T-helper 2 cell treated with Interferon-gamma antibody and Interleukin-4, amounts not matched to agents 5 μg/mL and 100 μg/mL, for 36 hours (primary cell): ENCODE measurements at regions not wholly inside any gene's neighbourhood (a gene's known extent, or its start where the extent isn't known, plus 50 kb on each side); places are given as distances from the start of the nearest gene placed in this dataset.

ENCODE experiments used
- DNase-seq: peaks from one replicate; pipeline ENCODE4 v3.0.0; 2021; ENCODE audit warnings: low spot score
- H3K27ac Mint-ChIP-seq: one replicate; pipeline ENCODE4 v1.8.0; 2021; ENCODE audit warnings: mild to moderate bottlenecking, mixed read lengths
- H3K27me3 Mint-ChIP-seq: one replicate; pipeline ENCODE4 v1.8.0; 2021; ENCODE audit warnings: low read depth, mixed read lengths
- H3K36me3 Mint-ChIP-seq: one replicate; pipeline ENCODE4 v1.8.0; 2021; ENCODE audit warnings: low read depth, mixed read lengths
- H3K4me1 Mint-ChIP-seq: one replicate; pipeline ENCODE4 v1.8.0; 2021; ENCODE audit warnings: low read depth, mixed read lengths
- H3K4me3 Mint-ChIP-seq: one replicate; pipeline ENCODE4 v1.8.0; 2022; ENCODE audit warnings: mild to moderate bottlenecking, moderate library complexity, mixed read lengths
- H3K9me3 Mint-ChIP-seq: one replicate; pipeline ENCODE4 v1.8.0; 2021; ENCODE audit warnings: mixed read lengths

DNA sequence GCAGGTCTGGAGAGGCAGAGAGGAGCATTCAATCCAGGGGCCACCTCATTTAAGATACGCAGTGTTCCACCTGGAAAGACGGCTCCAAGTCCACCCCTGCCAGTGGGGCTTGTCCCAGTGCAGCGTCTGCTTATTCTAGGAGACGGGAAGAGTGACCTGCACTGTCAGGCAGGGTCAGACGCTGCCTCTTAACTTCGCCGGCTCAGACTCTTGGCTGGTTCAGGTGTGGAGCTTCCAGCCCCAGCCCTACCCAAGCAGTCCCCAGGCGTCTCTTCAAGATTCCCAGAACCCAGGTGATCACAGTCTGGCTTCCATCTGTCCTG is 208.5 kb downstream of the TFCP2L1 start:
- H3K4me3 Mint-ChIP-seq, result no peak overlapping the region
- no peak overlapping the region for H3K27ac Mint-ChIP-seq
- no peaks in the 10 kb centered on the region for H3K36me3 Mint-ChIP-seq
- peaks cover 2% of the 10 kb centered on the region for H3K4me1 Mint-ChIP-seq
- DNase-seq, result no peak
- no peaks in the 10 kb centered on the region for H3K9me3 Mint-ChIP-seq
- H3K27me3 Mint-ChIP-seq, result peaks cover 24% of the 10 kb centered on the region

DNA sequence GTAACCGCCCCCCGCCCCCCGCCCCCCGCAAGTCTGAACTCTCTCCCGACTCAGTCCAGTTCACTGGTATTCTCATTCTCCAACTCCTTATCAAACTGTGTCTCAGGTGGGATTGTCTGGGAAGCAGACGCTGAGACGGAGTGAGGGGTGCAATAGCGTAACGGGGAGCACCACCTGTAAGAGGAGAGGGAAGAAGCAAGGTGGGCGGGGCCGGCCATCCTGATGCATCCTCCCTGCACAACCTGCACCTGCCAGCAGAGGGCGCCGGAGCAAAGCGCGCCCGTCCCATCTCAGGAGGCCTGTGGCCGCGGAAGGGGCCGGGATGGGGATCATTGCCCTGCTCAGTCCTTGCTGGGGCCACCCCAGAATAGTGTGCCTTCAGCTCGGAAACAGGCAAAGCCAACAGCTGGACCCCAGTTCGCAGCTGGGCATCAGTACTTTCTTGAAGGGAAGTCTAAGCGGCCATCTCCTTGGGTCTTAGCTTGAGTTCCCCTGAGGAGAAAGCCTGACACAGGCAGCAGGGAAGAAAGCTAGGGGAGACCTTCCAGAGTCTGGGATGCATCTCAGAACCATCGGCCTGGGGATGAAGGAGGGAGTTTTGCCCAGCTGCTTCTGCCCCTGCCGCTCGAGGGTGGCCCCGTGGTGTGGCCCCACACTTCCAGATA is 208.0 kb downstream of the TFCP2L1 start:
- Mint-ChIP-seq H3K4me3 (no peak overlapping the region), H3K27ac (no peak overlapping the region), H3K27me3 (peaks cover 22% of the 10 kb centered on the region), H3K36me3 (no peaks in the 10 kb centered on the region), H3K9me3 (no peaks in the 10 kb centered on the region), H3K4me1 (peaks cover 2% of the 10 kb centered on the region)
- peak; percentile 62 for DNase-seq

DNA sequence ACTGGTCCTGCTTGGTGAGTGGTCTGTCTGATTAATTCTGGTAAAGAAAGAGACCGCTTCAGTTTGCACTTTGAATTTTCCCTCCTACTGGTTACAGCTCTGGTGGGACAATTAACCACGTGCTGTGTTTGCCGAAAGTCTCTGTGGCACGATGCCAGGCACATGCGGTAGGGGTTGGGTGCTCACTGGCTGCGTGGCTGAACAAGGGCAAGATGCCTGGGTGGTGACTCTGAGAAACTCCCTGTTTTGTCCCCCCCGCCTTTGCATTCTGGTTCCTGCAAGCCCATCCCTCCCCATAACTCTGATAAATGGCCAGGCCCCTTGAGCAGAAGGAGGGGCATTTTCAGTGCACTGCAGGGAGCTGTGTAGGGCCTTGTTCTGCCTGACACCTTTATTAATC is 206.1 kb downstream of the TFCP2L1 start:
- Mint-ChIP-seq H3K36me3 (no peaks in the 10 kb centered on the region), H3K9me3 (no peaks in the 10 kb centered on the region), H3K27me3 (peaks cover 24% of the 10 kb centered on the region), H3K4me1 (peaks cover 2% of the 10 kb centered on the region), H3K4me3 (no peak overlapping the region), H3K27ac (no peak overlapping the region)
- no peak for DNase-seq

DNA sequence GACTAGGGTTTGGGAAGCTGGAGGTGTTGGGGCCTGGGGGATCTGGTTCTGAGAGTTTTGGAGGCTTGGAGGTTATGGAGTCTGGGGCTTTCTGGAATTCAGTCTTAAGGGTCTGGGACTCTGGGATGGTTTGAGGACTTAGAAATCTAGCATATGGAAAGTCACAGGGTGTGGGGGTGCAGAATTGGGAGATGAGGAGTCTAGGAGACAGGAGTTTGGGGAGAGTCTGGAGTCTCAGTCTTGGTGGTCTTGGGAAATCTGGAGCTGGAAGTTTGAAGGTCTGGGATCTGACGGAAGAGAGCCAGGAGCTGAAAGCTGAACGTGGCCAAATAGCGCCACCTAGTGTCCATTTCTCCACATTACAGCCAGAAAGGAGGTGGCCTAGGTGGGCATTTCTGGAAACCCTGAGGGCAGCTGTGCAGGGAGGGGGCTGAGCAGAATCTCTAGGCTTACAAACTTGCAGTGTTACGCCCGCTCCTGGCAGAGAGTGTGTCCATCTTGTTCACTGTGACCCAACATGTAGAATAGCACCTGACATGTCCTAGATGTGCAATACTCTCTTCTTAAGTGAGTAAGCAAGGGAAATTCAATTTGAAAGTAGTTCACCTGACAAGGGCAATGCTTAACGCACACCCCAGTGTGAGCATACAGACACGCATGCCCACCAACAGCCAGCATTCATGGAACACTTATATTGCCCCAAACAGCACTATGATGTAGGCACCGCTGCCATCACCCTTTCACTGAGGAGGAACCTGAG is 204.8 kb downstream of the TFCP2L1 start:
- peaks cover 2% of the 10 kb centered on the region for H3K4me1 Mint-ChIP-seq
- no peak overlapping the region for H3K27ac Mint-ChIP-seq
- no peaks in the 10 kb centered on the region for H3K36me3 Mint-ChIP-seq
- H3K9me3 Mint-ChIP-seq, result no peaks in the 10 kb centered on the region
- peaks cover 15% of the 10 kb centered on the region for H3K27me3 Mint-ChIP-seq
- H3K4me3 Mint-ChIP-seq, result no peak overlapping the region
- peak; percentile 16 for DNase-seq

DNA sequence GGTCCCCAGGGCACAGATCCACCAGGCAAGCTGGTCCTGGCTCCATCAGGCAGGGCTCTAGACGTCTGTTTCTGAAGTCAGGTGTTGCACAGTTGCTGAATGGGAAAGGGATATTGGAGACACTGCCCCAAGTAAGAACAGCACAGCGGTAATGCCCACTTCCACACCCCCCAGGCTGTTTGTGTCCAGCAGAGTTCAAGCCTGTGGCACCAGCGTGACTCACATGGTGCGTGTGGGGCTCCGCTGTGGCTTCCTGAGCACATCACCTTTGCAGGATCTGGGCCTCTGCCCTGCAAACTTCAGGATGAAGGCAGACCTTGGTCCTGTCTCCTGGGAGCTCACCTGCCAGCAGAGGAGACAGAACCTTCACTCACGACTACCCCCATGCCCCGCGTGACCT is 203.3 kb downstream of the TFCP2L1 start:
- Mint-ChIP-seq H3K9me3 (no peaks in the 10 kb centered on the region), H3K36me3 (no peaks in the 10 kb centered on the region), H3K4me3 (no peak overlapping the region), H3K27ac (no peak overlapping the region), H3K27me3 (peaks cover 5% of the 10 kb centered on the region), H3K4me1 (peaks cover 2% of the 10 kb centered on the region)
- DNase-seq, result no peak

DNA sequence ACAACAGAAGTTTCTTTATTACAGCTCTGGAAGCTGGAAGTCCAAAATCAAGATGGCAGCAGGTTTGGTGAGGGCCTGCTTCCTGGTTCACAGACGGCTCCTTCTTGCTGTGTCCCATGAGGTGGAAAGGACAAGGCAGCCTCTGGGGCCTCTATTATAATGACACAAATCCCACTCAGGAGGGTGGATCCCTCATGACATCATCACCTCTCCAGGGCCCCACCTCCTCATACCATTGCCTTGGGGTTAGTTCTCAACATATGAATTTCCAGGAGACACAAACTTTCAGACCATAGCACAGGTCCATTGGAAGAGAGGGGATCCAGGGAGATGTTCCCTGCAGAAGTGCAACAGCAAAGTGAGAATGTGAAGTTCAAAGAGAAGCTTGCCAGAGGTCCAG is 202.8 kb downstream of the TFCP2L1 start:
- H3K27me3 Mint-ChIP-seq, result peaks cover 3% of the 10 kb centered on the region
- H3K27ac Mint-ChIP-seq, result no peak overlapping the region
- H3K36me3 Mint-ChIP-seq, result no peaks in the 10 kb centered on the region
- no peak for DNase-seq
- no peaks in the 10 kb centered on the region for H3K9me3 Mint-ChIP-seq
- no peak overlapping the region for H3K4me3 Mint-ChIP-seq
- H3K4me1 Mint-ChIP-seq, result no peaks in the 10 kb centered on the region

DNA sequence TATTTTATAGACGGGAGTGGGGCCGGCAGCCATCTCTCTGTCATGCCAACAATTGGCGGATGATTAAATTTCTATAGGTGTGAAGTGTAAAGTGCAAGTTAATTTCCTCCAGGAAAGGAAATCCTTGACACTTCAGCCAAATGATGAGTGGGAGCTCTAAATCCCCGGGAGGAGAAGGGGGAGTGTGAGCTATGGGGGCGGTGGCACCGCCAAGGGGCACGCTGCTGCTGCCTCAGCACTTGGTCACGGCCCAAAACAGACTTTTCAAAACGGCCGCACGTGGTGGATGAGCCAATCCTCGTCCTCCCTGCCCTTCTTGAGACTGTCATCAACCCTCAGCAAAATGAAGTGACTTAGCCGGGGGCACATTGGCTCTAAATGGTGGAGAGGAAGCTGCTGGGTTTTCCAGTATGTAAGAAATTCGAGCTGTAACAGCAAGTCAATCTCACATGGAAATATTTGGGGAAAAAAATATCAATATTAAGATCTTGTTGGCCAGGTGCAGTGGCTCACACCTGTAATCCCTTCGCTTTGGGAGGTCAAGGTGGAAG is 200.8 kb downstream of the TFCP2L1 start:
- Mint-ChIP-seq H3K27ac (no peak overlapping the region), H3K36me3 (no peaks in the 10 kb centered on the region), H3K27me3 (peaks cover 3% of the 10 kb centered on the region), H3K4me3 (no peak overlapping the region), H3K4me1 (no peaks in the 10 kb centered on the region), H3K9me3 (no peaks in the 10 kb centered on the region)
- no peak for DNase-seq

DNA sequence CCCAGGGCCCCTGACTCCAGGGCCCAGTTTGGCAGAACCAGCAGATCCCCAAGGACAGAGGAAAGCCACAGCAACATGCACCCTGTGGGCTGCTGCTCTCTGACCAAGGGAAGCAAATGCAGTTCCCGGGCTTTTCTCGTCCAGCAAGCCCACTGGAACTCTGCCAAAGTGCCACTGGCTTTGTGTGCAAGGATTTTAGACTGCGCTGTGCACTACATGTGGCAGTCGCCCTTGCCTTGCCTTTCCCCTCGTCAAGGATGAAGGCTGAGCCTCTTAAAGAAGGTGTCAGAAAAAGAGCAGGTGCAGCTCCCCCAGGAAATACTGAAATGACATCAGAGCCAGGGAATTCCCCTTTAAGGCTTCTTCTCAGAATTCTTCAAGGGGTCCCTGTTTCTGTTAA is 199.2 kb downstream of the TFCP2L1 start:
- H3K4me3 Mint-ChIP-seq, result no peak overlapping the region
- peaks cover 3% of the 10 kb centered on the region for H3K27me3 Mint-ChIP-seq
- no peak for DNase-seq
- H3K27ac Mint-ChIP-seq, result no peak overlapping the region
- no peaks in the 10 kb centered on the region for H3K4me1 Mint-ChIP-seq
- no peaks in the 10 kb centered on the region for H3K9me3 Mint-ChIP-seq
- no peaks in the 10 kb centered on the region for H3K36me3 Mint-ChIP-seq

DNA sequence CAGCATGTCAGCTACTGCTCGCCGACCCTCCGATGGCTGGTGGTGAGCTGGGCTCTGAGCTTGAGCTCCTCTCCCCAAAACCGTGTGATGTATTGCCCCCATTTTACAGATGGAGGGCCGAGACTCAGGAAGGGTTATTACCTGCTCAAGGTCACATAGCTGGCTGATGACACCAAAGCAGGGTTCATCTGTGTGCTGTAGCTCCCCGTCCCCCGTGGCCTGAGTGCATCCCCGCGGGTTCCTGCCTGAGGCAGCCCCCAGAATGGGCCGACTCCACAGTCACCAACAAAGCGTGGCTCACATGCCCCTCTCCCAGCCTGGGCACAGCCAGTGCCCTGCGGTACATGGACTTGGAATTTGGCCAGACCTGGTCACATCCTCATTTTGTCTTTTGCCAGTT is 198.6 kb downstream of the TFCP2L1 start:
- H3K4me3 Mint-ChIP-seq, result no peak overlapping the region
- no peaks in the 10 kb centered on the region for H3K9me3 Mint-ChIP-seq
- no peak overlapping the region for H3K27ac Mint-ChIP-seq
- no peaks in the 10 kb centered on the region for H3K36me3 Mint-ChIP-seq
- H3K4me1 Mint-ChIP-seq, result no peaks in the 10 kb centered on the region
- H3K27me3 Mint-ChIP-seq, result peaks cover 3% of the 10 kb centered on the region
- no peak for DNase-seq

DNA sequence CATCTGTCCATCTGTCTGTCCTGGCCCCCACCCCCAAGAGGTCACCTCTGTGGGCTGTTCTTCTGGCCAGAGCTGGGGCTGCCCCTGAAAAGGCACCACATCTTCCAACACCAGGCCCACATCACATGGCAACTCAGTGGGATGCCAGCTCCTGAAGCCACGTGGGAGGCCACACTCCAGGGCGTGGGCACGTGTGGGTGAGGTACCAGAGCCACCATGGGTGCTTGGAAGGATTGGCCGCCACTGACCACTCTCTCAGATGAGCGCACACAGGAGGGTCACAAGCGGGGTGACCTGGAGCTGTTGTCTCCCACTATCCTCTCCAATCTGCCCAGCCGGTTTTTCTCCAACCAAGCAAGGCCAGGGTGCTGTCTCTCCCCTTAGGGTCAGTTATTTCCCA is 197.9 kb downstream of the TFCP2L1 start:
- Mint-ChIP-seq H3K27ac (no peak overlapping the region), H3K4me3 (no peak overlapping the region), H3K27me3 (peaks cover 3% of the 10 kb centered on the region), H3K36me3 (no peaks in the 10 kb centered on the region), H3K9me3 (no peaks in the 10 kb centered on the region), H3K4me1 (no peaks in the 10 kb centered on the region)
- no peak for DNase-seq

DNA sequence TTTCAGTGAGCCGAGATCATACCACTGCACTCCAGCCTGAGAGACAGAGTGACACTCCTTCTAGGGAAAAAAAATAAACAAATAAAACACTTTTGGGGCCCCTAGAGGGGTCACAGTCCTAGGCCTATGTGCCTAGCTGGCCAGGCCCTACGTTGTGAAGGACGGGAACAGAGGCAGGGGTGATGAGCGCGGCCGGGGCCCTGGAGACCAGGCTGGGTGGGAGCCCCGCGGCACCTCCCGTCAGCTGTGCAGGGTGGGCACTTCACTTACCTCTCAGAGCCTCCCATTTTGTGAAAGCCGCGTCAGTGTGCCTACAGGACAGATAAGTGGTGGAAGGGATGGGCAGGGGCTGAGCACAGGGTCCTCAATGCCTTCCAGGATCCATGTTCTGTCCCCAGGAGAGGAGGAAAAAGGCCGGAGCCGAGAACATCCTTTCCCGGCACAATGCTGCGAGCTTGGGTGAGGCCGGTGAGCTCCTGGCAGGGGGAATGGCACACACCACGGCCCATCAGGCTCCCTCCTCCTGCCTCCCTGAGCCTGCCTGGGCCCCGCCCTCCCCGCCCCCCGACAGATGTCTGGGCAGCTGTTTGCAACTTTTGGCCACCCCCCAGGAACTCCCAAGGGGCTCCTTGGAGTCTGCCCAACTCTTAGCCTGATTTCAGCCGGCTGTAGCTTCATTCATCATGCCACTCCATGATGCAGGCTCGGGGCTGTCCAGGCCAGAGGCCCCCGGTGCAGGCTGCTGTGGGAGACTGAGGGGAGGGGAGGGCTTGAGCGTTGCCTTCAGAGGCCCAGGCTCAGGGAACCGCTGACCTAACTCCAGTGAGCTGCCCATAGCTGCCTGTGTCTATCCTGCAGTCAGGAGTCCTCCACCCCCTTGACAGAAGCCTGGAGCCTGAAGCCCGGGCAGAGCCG is 196.5 kb downstream of the TFCP2L1 start:
- no peak overlapping the region for H3K27ac Mint-ChIP-seq
- H3K4me3 Mint-ChIP-seq, result no peak overlapping the region
- no peak for DNase-seq
- H3K27me3 Mint-ChIP-seq, result no peaks in the 10 kb centered on the region
- H3K36me3 Mint-ChIP-seq, result no peaks in the 10 kb centered on the region
- H3K4me1 Mint-ChIP-seq, result no peaks in the 10 kb centered on the region
- H3K9me3 Mint-ChIP-seq, result no peaks in the 10 kb centered on the region

DNA sequence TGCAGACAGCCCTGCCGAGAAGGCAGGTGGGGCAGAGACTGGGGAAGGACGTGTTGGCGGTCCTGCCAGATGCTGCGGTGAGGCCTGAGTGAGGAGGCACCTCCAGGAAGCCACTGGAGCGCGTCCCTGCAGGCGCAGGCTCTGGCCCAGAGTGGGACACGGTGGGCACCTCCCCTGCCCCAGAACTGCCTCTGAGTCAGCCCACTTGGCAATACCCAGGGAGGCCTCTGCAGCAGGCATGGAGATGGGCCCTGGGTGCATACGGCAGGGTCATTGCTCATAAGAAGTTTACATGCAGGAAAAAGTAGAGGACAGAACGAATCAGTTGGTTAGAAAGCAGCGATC is 195.9 kb downstream of the TFCP2L1 start:
- Mint-ChIP-seq H3K27me3 (no peaks in the 10 kb centered on the region), H3K9me3 (no peaks in the 10 kb centered on the region), H3K4me1 (no peaks in the 10 kb centered on the region), H3K27ac (no peak overlapping the region), H3K4me3 (no peak overlapping the region), H3K36me3 (no peaks in the 10 kb centered on the region)
- DNase-seq, result no peak

DNA sequence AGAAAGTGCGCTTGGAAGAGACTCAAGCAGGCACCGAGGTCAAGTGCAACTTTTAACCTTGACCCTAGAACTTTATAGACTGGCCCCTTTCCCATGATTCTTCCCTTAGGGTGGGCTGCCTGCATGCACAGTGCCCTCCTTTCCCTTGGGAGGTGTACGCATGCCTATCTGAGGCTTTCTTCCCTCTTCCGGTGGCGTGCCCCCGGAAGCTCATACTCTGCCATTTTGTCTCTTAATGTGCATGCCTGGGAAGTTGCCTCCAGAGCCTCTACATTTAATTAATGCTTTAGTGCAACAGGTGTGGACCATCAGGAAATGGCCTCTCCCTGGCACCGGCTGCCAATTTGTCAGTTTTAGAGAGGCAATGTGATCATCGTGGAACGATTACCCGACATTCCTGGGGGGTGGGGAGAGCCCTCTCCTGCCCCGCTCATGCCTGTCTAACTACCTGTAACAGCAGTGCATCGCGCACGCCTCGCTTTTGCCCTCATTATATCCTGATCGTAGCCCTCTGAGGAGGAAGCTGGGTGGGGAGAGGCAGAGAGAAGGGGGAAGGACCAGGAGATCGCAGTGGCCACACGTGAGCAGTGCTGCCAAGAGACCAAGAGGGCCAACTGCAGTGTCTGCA is 194.8 kb downstream of the TFCP2L1 start:
- DNase-seq, result no peak
- H3K4me3 Mint-ChIP-seq, result no peak overlapping the region
- no peaks in the 10 kb centered on the region for H3K9me3 Mint-ChIP-seq

DNA sequence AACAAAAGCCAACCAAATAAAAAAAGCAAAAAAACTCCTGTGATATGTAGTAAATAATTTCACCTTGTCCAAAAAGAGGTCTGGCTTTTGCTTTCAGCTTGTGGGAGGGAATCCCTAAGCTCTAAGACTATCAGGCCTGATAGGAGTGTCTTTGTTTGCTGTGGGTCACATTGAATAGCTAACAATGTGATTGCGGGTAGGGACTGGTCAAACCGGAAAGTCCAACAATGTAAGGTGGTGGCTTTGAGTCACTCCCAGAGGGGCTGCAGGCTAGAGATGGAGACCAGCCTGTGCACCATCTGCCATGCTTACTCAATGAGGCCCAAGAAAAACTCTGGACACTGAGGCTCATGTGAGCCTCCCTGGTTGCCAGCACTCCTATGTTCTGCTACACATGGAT is 192.9 kb downstream of the TFCP2L1 start:
- Mint-ChIP-seq H3K9me3 (no peaks in the 10 kb centered on the region), H3K27ac (no peak overlapping the region), H3K4me3 (no peak overlapping the region), H3K36me3 (no peaks in the 10 kb centered on the region), H3K4me1 (no peaks in the 10 kb centered on the region), H3K27me3 (no peaks in the 10 kb centered on the region)
- no peak for DNase-seq

More for the DNA sequence above, 194.8 kb downstream of the TFCP2L1 start:
- Mint-ChIP-seq H3K36me3 (no peaks in the 10 kb centered on the region), H3K27ac (no peak overlapping the region), H3K27me3 (no peaks in the 10 kb centered on the region), H3K4me1 (no peaks in the 10 kb centered on the region)
